B cell (primary cell): ENCODE measurements at regions not wholly inside any gene's neighbourhood (a gene's known extent, or its start where the extent isn't known, plus 50 kb on each side); places are given as distances from the start of the nearest gene placed in this dataset.

Source experiments
- ATAC-seq: fragments of 200-7000 bp; cut with Tn5 transposase; one replicate; pipeline ENCODE4 v1.10.0; 2021; ENCODE audit warnings: low read depth, mild to moderate bottlenecking, moderate number of reproducible peaks, moderate library complexity
- CTCF ChIA-PET: fragments of 350-600 bp; sonication (Branson Sonifier 250); formaldehyde crosslinking; loops from one replicate; lab custom pipeline; 2021; ENCODE audit warnings: antibody characterized with exemption, inconsistent platforms; lab: Charles Lee
- POLR2A ChIA-PET: fragments of 350-600 bp; sonication (Branson Sonifier 250); formaldehyde crosslinking; loops from one replicate; lab custom pipeline; 2021; ENCODE audit warnings: antibody characterized with exemption; lab: Charles Lee
- DNase-seq: peaks from one replicate; pipeline ENCODE4 v3.0.0; 2013
- H2AFZ ChIP-seq: 2 replicates; pipeline ENCODE4 v1.6.1; 2012; ENCODE audit warnings: mild to moderate bottlenecking, low read depth, low read length; ENCODE audit not compliant: insufficient read depth, poor library complexity, severe bottlenecking
- H3K27ac ChIP-seq, 2 donors: 1 replicate in 1 of 2; 2 replicates in 1 of 2; pipeline ENCODE4 v1.5.1; 2012 to 2013; ENCODE audit warnings: low read length in 2 of 2, mild to moderate bottlenecking in 2 of 2, moderate library complexity in 1 of 2
- H3K27me3 ChIP-seq, 4 experiments: fragments of 200-600 bp in 1 of 4; sonication (generic) in 1 of 4; replicated peaks in 1 of 4; 1 replicate in 2 of 4; 2 replicates in 2 of 4; pipeline versions ENCODE4 v1.6.1 to v1.7.0; 2013 to 2016; ENCODE audit warnings: low read length in 3 of 4, mild to moderate bottlenecking in 2 of 4, mixed read lengths in 1 of 4, moderate library complexity in 1 of 4; ENCODE audit not compliant: insufficient read depth in 4 of 4, control insufficient read depth in 3 of 4; ENCODE audit errors: control extremely low read depth in 1 of 4
- H3K36me3 ChIP-seq, 2 experiments: replicated peaks in 1 of 2; 1 replicate in 1 of 2; 2 replicates in 1 of 2; pipeline versions ENCODE4 v1.6.1 to v1.7.1; 2013; ENCODE audit warnings: low read length in 1 of 2; ENCODE audit not compliant: insufficient read depth in 2 of 2, control insufficient read depth in 1 of 2; ENCODE audit errors: control extremely low read depth in 1 of 2, extremely low read depth in 1 of 2
- H3K4me1 ChIP-seq, 2 donors: fragments of 200-600 bp in 1 of 2; sonication (generic) in 1 of 2; 1 replicate in 1 of 2; 2 replicates in 1 of 2; pipeline versions ENCODE4 v1.5.1 to v1.6.1; 2013 to 2017; ENCODE audit warnings: low read length in 2 of 2; ENCODE audit not compliant: control insufficient read depth in 2 of 2, insufficient read depth in 2 of 2
- H3K4me2 ChIP-seq: replicated peaks from 2 replicates; pipeline ENCODE3; 2012; ENCODE audit warnings: mild to moderate bottlenecking, low read depth, low read length; ENCODE audit not compliant: poor library complexity, severe bottlenecking
- H3K4me3 ChIP-seq, 5 experiments: fragments of 200-600 bp in 1 of 5; sonication (generic) in 1 of 5; 1 replicate in 3 of 5; 2 replicates in 2 of 5; pipeline versions ENCODE4 v1.5.1 to v1.7.0; 2011 to 2016; ENCODE audit warnings: low read length in 4 of 5, mild to moderate bottlenecking in 4 of 5, low read depth in 2 of 5, control low read depth in 1 of 5, moderate library complexity in 1 of 5; ENCODE audit not compliant: insufficient read depth in 1 of 5; ENCODE audit errors: control extremely low read depth in 1 of 5, extremely low read depth in 1 of 5
- H3K79me2 ChIP-seq: fragments of 200-600 bp; sonication (generic); one replicate; pipeline ENCODE4 v1.6.0; 2016; ENCODE audit warnings: low read length; ENCODE audit not compliant: control insufficient read depth, insufficient read depth
- H3K9ac ChIP-seq: fragments of 200-600 bp; sonication (generic); 2 replicates; pipeline ENCODE4 v1.6.1; 2017; ENCODE audit warnings: mild to moderate bottlenecking, low read length, moderate library complexity
- H3K9me3 ChIP-seq, 3 donors: one replicate each; pipeline versions ENCODE4 v1.6.1 to v1.7.1; 2013; ENCODE audit warnings: low read length in 2 of 3; ENCODE audit not compliant: control insufficient read depth in 2 of 3, insufficient read depth in 1 of 3; ENCODE audit errors: control extremely low read depth in 1 of 3
- H4K20me1 ChIP-seq: 2 replicates; pipeline ENCODE4 v1.6.0; 2012; ENCODE audit warnings: mild to moderate bottlenecking, low read length; ENCODE audit not compliant: insufficient read depth, control insufficient read depth, poor library complexity, severe bottlenecking
- H3K27ac Mint-ChIP-seq: one replicate; pipeline ENCODE4 v1.8.0; 2021; ENCODE audit warnings: mixed read lengths
- H3K27me3 Mint-ChIP-seq: one replicate; pipeline ENCODE4 v1.8.0; 2021; ENCODE audit warnings: mixed read lengths
- H3K4me1 Mint-ChIP-seq: one replicate; pipeline ENCODE4 v1.8.0; 2021; ENCODE audit warnings: mixed read lengths
- H3K4me3 Mint-ChIP-seq: one replicate; pipeline ENCODE4 v1.8.0; 2021; ENCODE audit warnings: mixed read lengths
- H3K9me3 Mint-ChIP-seq: one replicate; pipeline ENCODE4 v1.8.0; 2022; ENCODE audit warnings: mixed read lengths; ENCODE audit not compliant: insufficient read depth
- EZH2 ChIP-seq: IDR thresholded peaks from 2 replicates; pipeline ENCODE4 v1.6.1; 2012; ENCODE audit warnings: borderline replicate concordance, low read depth, mild to moderate bottlenecking, moderate library complexity, low read length; ENCODE audit not compliant: insufficient read depth, poor library complexity, severe bottlenecking
- WGBS: methylation state at CpG from one replicate; pipeline ENCODE4 v1.1.5; 2013; ENCODE audit warnings: missing lambda C conversion rate; ENCODE audit not compliant: insufficient coverage; 5-methylcytosine and 5-hydroxymethylcytosine counted together
- intact Hi-C: fragments of 100-400 bp; cut with micrococcal nuclease; formaldehyde crosslinking; loops from one replicate; pipeline ENCODE4 v1.10.0; 2022
- TF ChIP-seq, protein P1 (sequence below): fragments of 200-600 bp; IDR thresholded peaks from one replicate; pipeline ENCODE4 v1.8.0; 2022; ENCODE audit warnings: antibody characterized with exemption, mild to moderate bottlenecking

DNA sequence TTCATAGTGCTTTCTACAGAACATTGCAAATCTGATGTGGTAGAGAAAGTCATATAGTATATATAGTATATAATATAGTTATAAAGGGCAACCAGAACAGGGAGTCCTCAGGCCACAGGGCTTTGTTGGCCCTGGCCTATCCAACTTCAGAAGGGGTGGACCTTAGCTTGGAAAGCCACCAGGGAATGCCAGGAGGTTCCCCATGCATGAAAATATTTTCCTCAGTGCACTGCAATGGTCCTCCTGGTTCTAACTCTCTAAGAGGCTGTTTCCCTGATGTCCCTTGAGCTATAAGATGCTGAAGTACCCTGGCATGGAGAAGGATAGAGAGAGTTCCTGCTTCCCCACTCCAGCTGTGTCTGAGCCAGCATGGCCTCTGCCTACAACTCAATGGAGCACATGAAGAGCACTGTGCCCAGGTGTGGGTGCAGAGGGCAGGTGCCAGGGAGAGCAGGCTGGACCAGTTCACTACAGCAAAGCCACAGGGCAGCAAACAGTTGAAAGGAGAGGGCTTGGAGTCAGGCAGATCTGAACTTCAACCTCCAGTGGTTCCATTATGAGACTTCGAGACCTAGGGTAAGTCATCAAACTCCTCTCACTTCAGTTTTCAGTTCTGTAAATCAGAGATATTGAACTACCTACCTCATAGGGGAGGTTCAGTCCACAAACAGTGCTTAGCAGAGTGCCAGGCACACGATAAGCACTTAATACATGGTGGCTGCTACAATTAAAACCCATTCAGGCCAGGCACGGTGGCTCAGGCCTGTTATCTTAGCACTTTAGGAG, 183.1 kb downstream of the SALL1 start:
- H3K9me3 Mint-ChIP-seq = no peaks in the 10 kb centered on the region
- Histone ChIP-seq H3K4me1 (no peaks in the 10 kb centered on the region), H2AFZ (no peak overlapping the region), H3K36me3 (no peaks in the 10 kb centered on the region), H3K4me2 (no peak overlapping the region), H3K9me3 (peaks cover 0 to 6% (median 0%) of the 10 kb centered on the region in 3 donors), H4K20me1 (no peaks in the 10 kb centered on the region), H3K9ac (no peak overlapping the region), H3K79me2 (no peaks in the 10 kb centered on the region), H3K27ac (no peak overlapping the region), H3K4me3 (no peak overlapping the region), H3K27me3 (no peaks in the 10 kb centered on the region)
- POLR2A ChIA-PET = no interaction called here
- TF ChIP-seq, protein P1, sequence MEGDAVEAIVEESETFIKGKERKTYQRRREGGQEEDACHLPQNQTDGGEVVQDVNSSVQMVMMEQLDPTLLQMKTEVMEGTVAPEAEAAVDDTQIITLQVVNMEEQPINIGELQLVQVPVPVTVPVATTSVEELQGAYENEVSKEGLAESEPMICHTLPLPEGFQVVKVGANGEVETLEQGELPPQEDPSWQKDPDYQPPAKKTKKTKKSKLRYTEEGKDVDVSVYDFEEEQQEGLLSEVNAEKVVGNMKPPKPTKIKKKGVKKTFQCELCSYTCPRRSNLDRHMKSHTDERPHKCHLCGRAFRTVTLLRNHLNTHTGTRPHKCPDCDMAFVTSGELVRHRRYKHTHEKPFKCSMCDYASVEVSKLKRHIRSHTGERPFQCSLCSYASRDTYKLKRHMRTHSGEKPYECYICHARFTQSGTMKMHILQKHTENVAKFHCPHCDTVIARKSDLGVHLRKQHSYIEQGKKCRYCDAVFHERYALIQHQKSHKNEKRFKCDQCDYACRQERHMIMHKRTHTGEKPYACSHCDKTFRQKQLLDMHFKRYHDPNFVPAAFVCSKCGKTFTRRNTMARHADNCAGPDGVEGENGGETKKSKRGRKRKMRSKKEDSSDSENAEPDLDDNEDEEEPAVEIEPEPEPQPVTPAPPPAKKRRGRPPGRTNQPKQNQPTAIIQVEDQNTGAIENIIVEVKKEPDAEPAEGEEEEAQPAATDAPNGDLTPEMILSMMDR = no peak
- no peak for TF ChIP-seq EZH2
- WGBS = 78% methylated on average over 3 of the region's 3 CpGs
- ATAC-seq (no peak), DNase-seq (no peak)
- no peaks in the 10 kb centered on the region for H3K4me1 Mint-ChIP-seq
- no peak overlapping the region for H3K4me3 Mint-ChIP-seq
- CTCF ChIA-PET = no interaction called here
- peaks cover 13% of the 10 kb centered on the region for H3K27me3 Mint-ChIP-seq
- no peak overlapping the region for H3K27ac Mint-ChIP-seq
- intact Hi-C loops = no loop called here

DNA sequence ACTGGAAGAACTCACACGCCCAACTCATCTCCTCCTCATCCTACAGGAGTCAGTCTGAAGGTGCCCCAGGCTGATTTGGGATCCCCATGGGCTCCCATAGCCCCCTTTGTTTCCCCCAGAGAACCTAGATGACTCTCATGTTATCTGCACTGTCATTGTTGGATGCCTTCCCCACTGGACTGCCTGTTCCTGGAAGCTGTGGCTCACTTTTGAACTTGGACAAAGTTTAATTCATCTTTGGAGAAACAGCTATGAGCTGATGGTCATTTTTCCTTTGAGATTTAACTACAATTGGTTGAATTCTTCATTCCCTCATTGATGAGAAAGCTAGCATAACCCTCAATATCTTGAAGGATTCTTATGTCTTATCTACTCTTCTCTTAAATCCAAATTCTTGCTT, 186.6 kb downstream of the SALL1 start:
- Mint-ChIP-seq H3K4me1 (no peaks in the 10 kb centered on the region), H3K9me3 (no peaks in the 10 kb centered on the region), H3K27ac (no peak overlapping the region), H3K4me3 (no peak overlapping the region), H3K27me3 (peaks cover 9% of the 10 kb centered on the region)
- Histone ChIP-seq H3K36me3 (no peaks in the 10 kb centered on the region), H2AFZ (no peak overlapping the region), H4K20me1 (no peaks in the 10 kb centered on the region), H3K9me3 (peaks cover 0 to 2% (median 0%) of the 10 kb centered on the region in 3 donors), H3K27ac (no peak overlapping the region), H3K4me2 (no peak overlapping the region), H3K9ac (no peak overlapping the region), H3K27me3 (peaks cover 0 to 4% (median 0%) of the 10 kb centered on the region in 4 experiments), H3K79me2 (no peaks in the 10 kb centered on the region), H3K4me1 (no peaks in the 10 kb centered on the region), H3K4me3 (no peak overlapping the region)
- ChIA-PET CTCF (no interaction called here), POLR2A (no interaction called here)
- 70% methylated on average over 1 of the region's 1 CpG for WGBS
- DNase-seq = no peak
- ATAC-seq = no peak
- intact Hi-C loops = no loop called here
- TF ChIP-seq, protein P1 = no peak
